ENCODE measurements at regions not wholly inside any gene's neighbourhood (a gene's known extent, or its start where the extent isn't known, plus 50 kb on each side); places are given as distances from the start of the nearest gene placed in this dataset.

DNA sequence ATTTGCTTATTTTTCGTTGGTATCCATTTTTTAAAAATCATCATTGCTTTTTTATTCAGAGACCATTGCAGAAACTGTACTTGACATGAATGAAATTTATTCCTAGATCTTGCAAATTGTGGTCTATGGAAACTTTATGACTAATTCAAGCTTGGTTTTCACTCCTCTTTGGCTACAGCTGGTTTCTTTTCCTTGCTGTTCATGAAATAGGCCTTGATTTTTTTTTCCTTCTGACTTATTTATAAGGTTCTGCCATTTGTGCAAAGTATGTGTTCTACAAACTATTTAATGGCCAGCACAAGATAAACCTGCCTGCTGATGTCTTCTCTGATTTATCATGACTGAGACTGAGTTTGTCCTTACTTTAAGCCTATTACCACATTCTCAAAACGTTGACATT, 764.0 kb upstream of the SLITRK5 start:
- TF ChIP-seq RAD21 (IDR thresholded peaks at IDR 0.05; ENCODE audit: low read depth), result no peak
- TF ChIP-seq MAX (IDR thresholded peaks at IDR 0.05), result no peak

GRCh38 chr13:86909318-86909717, 761.9 kb upstream of the SLITRK5 start:
- TF ChIP-seq REST (IDR thresholded peaks at IDR 0.05; ENCODE audit: low read depth) (no peak), NFIC (IDR thresholded peaks at IDR 0.05) (no peak), YY1 (IDR thresholded peaks at IDR 0.05; ENCODE audit: low read depth) (no peak), EP300 (IDR thresholded peaks at IDR 0.05; ENCODE audit: borderline replicate concordance) (no peak), TEAD4 (IDR thresholded peaks at IDR 0.05) (no peak), TAF1 (IDR thresholded peaks at IDR 0.05; ENCODE audit: low read depth) (no peak), EGR1 (IDR thresholded peaks at IDR 0.05) (no peak), FOXM1 (IDR thresholded peaks at IDR 0.05; ENCODE audit: borderline replicate concordance, low read depth) (no peak), CEBPB (IDR thresholded peaks at IDR 0.05) (no peak), MAX (IDR thresholded peaks at IDR 0.05) (no peak), TCF12 (IDR thresholded peaks at IDR 0.05; ENCODE audit: low read depth) (no peak), CREB1 (IDR thresholded peaks at IDR 0.05; ENCODE audit: low read depth) (no peak), ZBTB7A (IDR thresholded peaks at IDR 0.05; ENCODE audit: low read depth) (no peak), RAD21 (IDR thresholded peaks at IDR 0.05; ENCODE audit: low read depth) (no peak)
- TF ChIP-seq, protein P1, sequence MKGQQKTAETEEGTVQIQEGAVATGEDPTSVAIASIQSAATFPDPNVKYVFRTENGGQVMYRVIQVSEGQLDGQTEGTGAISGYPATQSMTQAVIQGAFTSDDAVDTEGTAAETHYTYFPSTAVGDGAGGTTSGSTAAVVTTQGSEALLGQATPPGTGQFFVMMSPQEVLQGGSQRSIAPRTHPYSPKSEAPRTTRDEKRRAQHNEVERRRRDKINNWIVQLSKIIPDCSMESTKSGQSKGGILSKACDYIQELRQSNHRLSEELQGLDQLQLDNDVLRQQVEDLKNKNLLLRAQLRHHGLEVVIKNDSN (IDR thresholded peaks at IDR 0.05), result no peak

DNA sequence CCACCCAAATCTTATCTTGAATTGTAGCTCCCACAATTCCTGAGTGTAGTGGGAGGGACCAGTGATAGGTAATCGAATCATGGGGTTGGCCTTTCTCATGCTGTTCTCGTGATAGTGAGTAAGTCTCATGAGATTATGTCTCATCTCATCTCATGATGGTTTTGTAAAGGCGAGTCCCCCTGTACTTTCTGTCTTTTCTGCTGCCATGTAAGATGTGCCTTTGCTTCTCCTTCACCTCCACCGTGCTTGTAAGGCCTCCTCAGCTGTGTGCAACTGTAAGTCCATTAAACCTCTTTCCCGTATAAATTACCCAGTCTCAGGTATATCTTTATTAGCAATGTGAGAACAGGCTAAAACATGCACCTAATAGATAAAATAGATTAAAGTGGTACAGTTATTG, 756.4 kb upstream of the SLITRK5 start:
- TF ChIP-seq EP300 (IDR thresholded peaks at IDR 0.05; ENCODE audit: borderline replicate concordance) (no peak), TAF1 (IDR thresholded peaks at IDR 0.05; ENCODE audit: low read depth) (no peak), RAD21 (IDR thresholded peaks at IDR 0.05; ENCODE audit: low read depth) (no peak), NFIC (IDR thresholded peaks at IDR 0.05) (no peak), MAX (IDR thresholded peaks at IDR 0.05) (no peak), ZBTB7A (IDR thresholded peaks at IDR 0.05; ENCODE audit: low read depth) (no peak), YY1 (IDR thresholded peaks at IDR 0.05; ENCODE audit: low read depth) (no peak), CEBPB (IDR thresholded peaks at IDR 0.05) (no peak), REST (IDR thresholded peaks at IDR 0.05; ENCODE audit: low read depth) (no peak)
- TF ChIP-seq, protein P1 (IDR thresholded peaks at IDR 0.05), result no peak

DNA sequence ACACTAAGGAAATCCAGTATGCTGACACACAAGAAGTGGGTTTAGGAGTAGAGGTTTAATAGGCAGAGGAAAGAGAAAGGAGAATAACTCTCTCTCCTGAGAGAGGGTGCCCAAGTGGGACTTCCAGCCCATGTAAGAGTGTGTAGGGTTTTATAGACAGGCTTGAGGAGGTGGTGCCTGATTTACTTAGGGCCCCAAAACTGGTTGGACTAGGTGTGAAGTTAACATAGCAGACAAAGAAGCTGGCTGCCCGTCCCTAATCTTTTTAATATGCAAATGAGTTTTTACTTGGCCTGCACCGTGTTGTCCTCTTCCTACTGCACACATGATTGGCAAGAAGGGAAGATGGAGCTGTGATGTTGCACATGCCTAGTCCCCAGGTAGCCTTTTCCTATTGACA, 752.5 kb upstream of the SLITRK5 start:
- TF ChIP-seq FOXM1 (IDR thresholded peaks at IDR 0.05; ENCODE audit: borderline replicate concordance, low read depth), result no peak
- no peak for TF ChIP-seq MAX (IDR thresholded peaks at IDR 0.05)
- TF ChIP-seq, protein P1 (IDR thresholded peaks at IDR 0.05), result no peak
- TF ChIP-seq EGR1 (IDR thresholded peaks at IDR 0.05), result no peak
- TF ChIP-seq NFIC (IDR thresholded peaks at IDR 0.05), result no peak
- TF ChIP-seq EP300 (IDR thresholded peaks at IDR 0.05; ENCODE audit: borderline replicate concordance), result no peak
- no peak for TF ChIP-seq TAF1 (IDR thresholded peaks at IDR 0.05; ENCODE audit: low read depth)
- no peak for TF ChIP-seq REST (IDR thresholded peaks at IDR 0.05; ENCODE audit: low read depth)
- TF ChIP-seq RAD21 (IDR thresholded peaks at IDR 0.05; ENCODE audit: low read depth), result no peak
- TF ChIP-seq ZBTB7A (IDR thresholded peaks at IDR 0.05; ENCODE audit: low read depth), result no peak
- no peak for TF ChIP-seq TEAD4 (IDR thresholded peaks at IDR 0.05)
- TF ChIP-seq TCF12 (IDR thresholded peaks at IDR 0.05; ENCODE audit: low read depth), result no peak
- no peak for TF ChIP-seq CEBPB (IDR thresholded peaks at IDR 0.05)

Measured in Ishikawa (cell line).